K562 (cell line): ENCODE measurements at regions not wholly inside any gene's neighbourhood (a gene's known extent, or its start where the extent isn't known, plus 50 kb on each side); places are given as distances from the start of the nearest gene placed in this dataset.
A peak's percentile ranks its signal among the peaks of the same experiment; 100 is the strongest.

Experiments used
- ATAC-seq: fragments of 200-7000 bp; cut with Tn5 transposase; 3 replicates; pipeline ENCODE4 v1.9.1; 2020; ENCODE audit warnings: moderate library complexity
- BruUV-seq: library from RNA; stranded (reverse); fragments of 400-500 nt; replicated peaks from 2 replicates; lab custom pipeline; 2021; lab: Mats Ljungman, UMichigan
- CTCF ChIA-PET: fragments of 300-600 bp; formaldehyde crosslinking; extraction: SDS; loops from one replicate; lab custom pipeline; 2021; ENCODE audit warnings: low intra/inter-chr PET ratio; lab: Yijun Ruan, JAX
- POLR2A ChIA-PET: fragments of 300-600, 350-650 bp; sonication (Branson Sonifier 250); formaldehyde crosslinking; extraction: SDS; loops from one replicate; lab custom pipeline; 2021; ENCODE audit warnings: antibody characterized with exemption, inconsistent platforms; lab: Yijun Ruan, JAX
- DNase-seq, 4 experiments: peaks; one replicate each; pipeline versions ENCODE4 v3.0.0 to v3.0.0-alpha.2; 2011 to 2018; ENCODE audit warnings: low spot score in 3 of 4, mixed read lengths in 3 of 4; ENCODE audit errors: extremely low read depth in 1 of 4
- FAIRE-seq: peaks from 2 replicates; lab custom pipeline; 2011; peaks lifted over from hg19 to GRCh38; lab: Jason Lieb, UNC
- H2AFZ ChIP-seq: 2 replicates; pipeline ENCODE4 v1.6.0; 2011; ENCODE audit warnings: low read depth, low read length, control low read depth, inconsistent platforms
- H3K27ac ChIP-seq: fragments of 200-600 bp; 3 replicates; pipeline ENCODE4 v1.8.0; 2011; ENCODE audit warnings: low read depth, mild to moderate bottlenecking, control low read depth, inconsistent platforms, low read length, moderate library complexity, mixed read lengths; ENCODE audit errors: extremely low read depth
- H3K27me3 ChIP-seq, 2 experiments: fragments of 300-600 bp in 1 of 2; 2 replicates in 1 of 2; 3 replicates in 1 of 2; pipeline versions ENCODE4 v1.6.0 to v1.8.0; 2011; ENCODE audit warnings: inconsistent platforms in 2 of 2, low read length in 2 of 2, mild to moderate bottlenecking in 1 of 2, mixed read lengths in 1 of 2, moderate library complexity in 1 of 2; ENCODE audit not compliant: control insufficient read depth in 2 of 2, insufficient read depth in 2 of 2
- H3K36me3 ChIP-seq: fragments of 300-600 bp; 3 replicates; pipeline ENCODE4 v1.8.0; 2011; ENCODE audit warnings: mild to moderate bottlenecking, low read length, inconsistent platforms; ENCODE audit not compliant: control insufficient read depth, insufficient read depth
- H3K4me1 ChIP-seq, 2 experiments: fragments of 200-600 bp in 1 of 2; replicated peaks in 1 of 2; 2 replicates in 1 of 2; 3 replicates in 1 of 2; pipeline versions ENCODE4 v1.5.1 to v1.8.0; 2011; ENCODE audit warnings: inconsistent platforms in 2 of 2, low read length in 2 of 2, mild to moderate bottlenecking in 1 of 2, mixed read lengths in 1 of 2, moderate library complexity in 1 of 2; ENCODE audit not compliant: control insufficient read depth in 2 of 2, insufficient read depth in 2 of 2
- H3K4me2 ChIP-seq: 2 replicates; pipeline ENCODE4 v1.6.1; 2011; ENCODE audit warnings: low read length, control low read depth, inconsistent platforms, mixed read lengths; ENCODE audit not compliant: insufficient read depth
- H3K4me3 ChIP-seq: fragments of 200-600 bp; sonication (generic), shearing (Covaris generic); 2 replicates; pipeline ENCODE4 v1.5.1; 2016; ENCODE audit warnings: control low read depth, inconsistent platforms
- H3K79me2 ChIP-seq: fragments of 200-600 bp; 3 replicates; pipeline ENCODE4 v1.8.0; 2011; ENCODE audit warnings: low read length, inconsistent platforms; ENCODE audit not compliant: control insufficient read depth, insufficient read depth
- H3K9ac ChIP-seq, 2 experiments: 2 replicates each; pipeline versions ENCODE4 v1.6.0 to v1.6.1; 2011; ENCODE audit warnings: low read depth in 2 of 2, low read length in 2 of 2, control low read depth in 1 of 2, inconsistent platforms in 1 of 2, mild to moderate bottlenecking in 1 of 2, mixed read lengths in 1 of 2; ENCODE audit not compliant: insufficient read depth in 1 of 2
- H3K9me1 ChIP-seq: one replicate; pipeline ENCODE4 v1.6.0; 2011; ENCODE audit warnings: inconsistent platforms, mild to moderate bottlenecking, low read length, moderate library complexity; ENCODE audit not compliant: control insufficient read depth, insufficient read depth
- H3K9me3 ChIP-seq: replicated peaks from 2 replicates; pipeline ENCODE4 v1.5.1; 2011; ENCODE audit warnings: low read depth, low read length, inconsistent platforms; ENCODE audit not compliant: control insufficient read depth, insufficient read depth
- H4K20me1 ChIP-seq: replicated peaks from 2 replicates; pipeline ENCODE4 v1.6.1; 2011; ENCODE audit warnings: low read length, inconsistent platforms, mixed read lengths; ENCODE audit not compliant: control insufficient read depth, insufficient read depth
- CXXC5 ChIP-seq: fragments of 250-450 bp; sonication (Bioruptor Pico); IDR thresholded peaks from 2 replicates; pipeline ENCODE4 v1.8.0; 2022; ENCODE audit warnings: inconsistent platforms, mild to moderate bottlenecking, moderate library complexity
- FOXJ2 ChIP-seq: fragments of 200-800 bp; sonication (Bioruptor generic); IDR thresholded peaks from 2 replicates; pipeline ENCODE4 v1.6.1; 2016; ENCODE audit warnings: missing genetic modification characterization, missing compliant biosample characterization
- GABPB2 ChIP-seq: fragments of 250-450 bp; sonication (Bioruptor Pico); conservative IDR thresholded peaks from 2 replicates; pipeline ENCODE4 v1.5.1; 2021; ENCODE audit warnings: mild to moderate bottlenecking
- HDAC3 ChIP-seq: fragments of 450-650 bp; IDR thresholded peaks from 2 replicates; pipeline ENCODE4 v1.6.1; 2018; ENCODE audit warnings: borderline replicate concordance, mild to moderate bottlenecking, moderate library complexity; ENCODE audit not compliant: partially characterized antibody
- HNRNPUL1 ChIP-seq: fragments of 200-400 bp; formaldehyde crosslinking; IDR thresholded peaks from 2 replicates; pipeline ENCODE4 v1.6.1; 2017; ENCODE audit warnings: low read length
- ILK ChIP-seq: fragments of 450-650 bp; IDR thresholded peaks from 2 replicates; pipeline ENCODE4 v1.6.1; 2016; ENCODE audit warnings: missing genetic modification characterization, low read depth, mild to moderate bottlenecking, missing compliant biosample characterization, moderate library complexity, borderline replicate concordance
- KDM2B ChIP-seq: fragments of 250-450 bp; sonication (Bioruptor Pico); IDR thresholded peaks from 2 replicates; pipeline ENCODE4 v1.8.0; 2021; ENCODE audit warnings: mild to moderate bottlenecking, moderate library complexity
- KDM5B ChIP-seq: fragments of 200-600 bp; sonication (generic); IDR thresholded peaks from 2 replicates; pipeline ENCODE4 v1.6.1; 2012; ENCODE audit warnings: low read depth, mild to moderate bottlenecking, moderate library complexity, low read length, control low read depth, inconsistent platforms; ENCODE audit not compliant: insufficient replicate concordance
- MAFF ChIP-seq: IDR thresholded peaks from 2 replicates; pipeline ENCODE4 v1.6.1; 2012; ENCODE audit warnings: low read length, improper control_type of control experiment
- NFIC ChIP-seq: fragments of 450-650 bp; IDR thresholded peaks from 2 replicates; pipeline ENCODE4 v1.6.1; 2017; ENCODE audit warnings: mild to moderate bottlenecking, inconsistent platforms
- PHB ChIP-seq: fragments of 250-450 bp; sonication (Bioruptor Pico); IDR thresholded peaks from 2 replicates; pipeline ENCODE4 v1.5.0; 2021
- ZKSCAN8 ChIP-seq: fragments of 200-800 bp; sonication (Bioruptor generic); IDR thresholded peaks from 2 replicates; pipeline ENCODE4 v1.6.1; 2016; ENCODE audit warnings: missing genetic modification characterization, missing compliant biosample characterization
- ZNF124 ChIP-seq: sonication (generic); formaldehyde crosslinking; IDR thresholded peaks from 2 replicates; pipeline ENCODE4 v1.8.1; 2022; ENCODE audit warnings: missing genetic modification reagents
- ZNF165 ChIP-seq: fragments of 250-450 bp; sonication (Bioruptor Pico); IDR thresholded peaks from 2 replicates; pipeline ENCODE4 v1.4.0; 2020; ENCODE audit warnings: borderline replicate concordance
- WGBS: fragments of 100-300 bp; shearing (Covaris generic); methylation state at CpG from one replicate; pipeline ENCODE4 v1.1.6; 2016; ENCODE audit warnings: low coverage, mixed read lengths; ENCODE audit not compliant: insufficient coverage; ENCODE audit errors: missing lambda C conversion rate; 5-methylcytosine and 5-hydroxymethylcytosine counted together
- in situ Hi-C: fragments of 300-500 bp; cut with MboI; formaldehyde crosslinking; loops from 4 replicates; pipeline ENCODE4 v1.15.0; 2018; ENCODE audit warnings: inconsistent platforms, mixed read lengths
- intact Hi-C: fragments of 100-400 bp; cut with micrococcal nuclease; formaldehyde crosslinking; loops from 2 replicates; pipeline ENCODE4 v1.14.2; 2022
- TF ChIP-seq, protein P1 (sequence below): fragments of 200-800 bp; sonication (Bioruptor generic); IDR thresholded peaks from 2 replicates; pipeline ENCODE4 v1.6.1; 2017; ENCODE audit warnings: missing genetic modification characterization, missing compliant biosample characterization
- TF ChIP-seq, protein P2 (sequence below), 3 experiments: IDR thresholded peaks in 2 of 3; conservative IDR thresholded peaks in 1 of 3; 2 replicates each; pipeline ENCODE4 v1.5.1; 2011 to 2012; ENCODE audit warnings: low read length in 3 of 3, mild to moderate bottlenecking in 3 of 3, control low read depth in 2 of 3, improper control_type of control experiment in 1 of 3, inconsistent platforms in 1 of 3, low read depth in 1 of 3, mixed read lengths in 1 of 3, moderate library complexity in 1 of 3; ENCODE audit not compliant: insufficient read depth in 2 of 3
- TF ChIP-seq, protein P3 (sequence below), 2 experiments: fragments of 450-650 bp in 1 of 2; sonication (generic) in 1 of 2; formaldehyde crosslinking in 1 of 2; IDR thresholded peaks in 1 of 2; conservative IDR thresholded peaks in 1 of 2; 2 replicates each; pipeline versions ENCODE4 v1.6.1 to v1.8.1; 2016 to 2023; ENCODE audit warnings: mild to moderate bottlenecking in 2 of 2, moderate library complexity in 2 of 2, inconsistent platforms in 1 of 2, missing genetic modification reagents in 1 of 2
- TF ChIP-seq, protein P4 (sequence below): fragments of 250-450 bp; sonication (Bioruptor Pico); IDR thresholded peaks from 2 replicates; pipeline ENCODE4 v1.5.0; 2020; ENCODE audit warnings: mild to moderate bottlenecking, borderline replicate concordance

DNA sequence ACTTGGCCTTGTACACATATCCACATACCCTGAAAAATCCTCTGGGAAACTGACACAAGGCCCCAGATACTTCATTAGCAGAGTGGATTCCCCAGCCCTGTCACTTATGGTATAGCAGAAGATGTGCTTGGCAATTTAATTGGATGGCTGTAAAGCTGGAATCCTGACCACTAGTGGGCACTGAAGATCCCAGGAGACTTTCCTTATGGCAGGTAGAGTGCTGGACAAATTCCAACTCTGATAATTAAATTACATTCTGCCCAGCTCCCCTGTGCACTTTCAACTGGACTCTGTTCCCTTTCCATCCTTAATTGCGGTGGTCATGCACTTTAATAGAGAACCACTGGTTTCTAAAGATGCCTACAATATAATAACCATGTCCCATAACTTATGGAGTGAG lies 119.8 kb downstream of the DCK start:
- H3K27ac ChIP-seq: no peak overlapping the region
- no peak overlapping the region for H2AFZ ChIP-seq
- no peaks in the 10 kb centered on the region for H3K27me3 ChIP-seq
- peak in 2 of 4 experiments; percentile 22 for DNase-seq
- in situ Hi-C loops (no loop called here), intact Hi-C loops (no loop called here)
- no peak overlapping the region for H3K9ac ChIP-seq
- 0% methylated on average over 1 of the region's 1 CpG for WGBS
- no TSS peak for BruUV-seq
- no peaks in the 10 kb centered on the region for H4K20me1 ChIP-seq
- no peaks in the 10 kb centered on the region for H3K9me1 ChIP-seq
- H3K4me1 ChIP-seq: no peaks in the 10 kb centered on the region
- no peaks in the 10 kb centered on the region for H3K79me2 ChIP-seq
- peak; percentile 75 for ATAC-seq
- no peak for FAIRE-seq
- ChIA-PET CTCF (no interaction called here), POLR2A (no interaction called here)
- H3K9me3 ChIP-seq: no peaks in the 10 kb centered on the region
- no peak overlapping the region for H3K4me3 ChIP-seq
- no peaks in the 10 kb centered on the region for H3K36me3 ChIP-seq
- H3K4me2 ChIP-seq: no peak overlapping the region
- TF ChIP-seq, protein P1, sequence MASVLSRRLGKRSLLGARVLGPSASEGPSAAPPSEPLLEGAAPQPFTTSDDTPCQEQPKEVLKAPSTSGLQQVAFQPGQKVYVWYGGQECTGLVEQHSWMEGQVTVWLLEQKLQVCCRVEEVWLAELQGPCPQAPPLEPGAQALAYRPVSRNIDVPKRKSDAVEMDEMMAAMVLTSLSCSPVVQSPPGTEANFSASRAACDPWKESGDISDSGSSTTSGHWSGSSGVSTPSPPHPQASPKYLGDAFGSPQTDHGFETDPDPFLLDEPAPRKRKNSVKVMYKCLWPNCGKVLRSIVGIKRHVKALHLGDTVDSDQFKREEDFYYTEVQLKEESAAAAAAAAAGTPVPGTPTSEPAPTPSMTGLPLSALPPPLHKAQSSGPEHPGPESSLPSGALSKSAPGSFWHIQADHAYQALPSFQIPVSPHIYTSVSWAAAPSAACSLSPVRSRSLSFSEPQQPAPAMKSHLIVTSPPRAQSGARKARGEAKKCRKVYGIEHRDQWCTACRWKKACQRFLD (CRISPR knock-in tag): no peak
- TF ChIP-seq, protein P2, sequence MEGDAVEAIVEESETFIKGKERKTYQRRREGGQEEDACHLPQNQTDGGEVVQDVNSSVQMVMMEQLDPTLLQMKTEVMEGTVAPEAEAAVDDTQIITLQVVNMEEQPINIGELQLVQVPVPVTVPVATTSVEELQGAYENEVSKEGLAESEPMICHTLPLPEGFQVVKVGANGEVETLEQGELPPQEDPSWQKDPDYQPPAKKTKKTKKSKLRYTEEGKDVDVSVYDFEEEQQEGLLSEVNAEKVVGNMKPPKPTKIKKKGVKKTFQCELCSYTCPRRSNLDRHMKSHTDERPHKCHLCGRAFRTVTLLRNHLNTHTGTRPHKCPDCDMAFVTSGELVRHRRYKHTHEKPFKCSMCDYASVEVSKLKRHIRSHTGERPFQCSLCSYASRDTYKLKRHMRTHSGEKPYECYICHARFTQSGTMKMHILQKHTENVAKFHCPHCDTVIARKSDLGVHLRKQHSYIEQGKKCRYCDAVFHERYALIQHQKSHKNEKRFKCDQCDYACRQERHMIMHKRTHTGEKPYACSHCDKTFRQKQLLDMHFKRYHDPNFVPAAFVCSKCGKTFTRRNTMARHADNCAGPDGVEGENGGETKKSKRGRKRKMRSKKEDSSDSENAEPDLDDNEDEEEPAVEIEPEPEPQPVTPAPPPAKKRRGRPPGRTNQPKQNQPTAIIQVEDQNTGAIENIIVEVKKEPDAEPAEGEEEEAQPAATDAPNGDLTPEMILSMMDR (IDR thresholded peaks at IDR 0.05 in 2 of 3, conservative IDR thresholded peaks at IDR 0.05 in 1 of 3; ENCODE audit: insufficient read depth in 2 of 3, low read depth in 1 of 3, low read length in 3 of 3): peak; percentile 39 to 48 (median 47); a peak in 4 of 6 replicates
- TF ChIP-seq ZKSCAN8: no peak
- no peak for TF ChIP-seq HDAC3
- TF ChIP-seq ZNF165 (CRISPR knock-in tag): no peak
- TF ChIP-seq, protein P3, sequence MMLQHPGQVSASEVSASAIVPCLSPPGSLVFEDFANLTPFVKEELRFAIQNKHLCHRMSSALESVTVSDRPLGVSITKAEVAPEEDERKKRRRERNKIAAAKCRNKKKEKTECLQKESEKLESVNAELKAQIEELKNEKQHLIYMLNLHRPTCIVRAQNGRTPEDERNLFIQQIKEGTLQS (IDR thresholded peaks at IDR 0.05): no peak
- TF ChIP-seq, protein P3 (CRISPR knock-in tag; conservative IDR thresholded peaks at IDR 0.05): no peak
- TF ChIP-seq KDM2B: no peak
- TF ChIP-seq HNRNPUL1: no peak
- TF ChIP-seq, protein P4, sequence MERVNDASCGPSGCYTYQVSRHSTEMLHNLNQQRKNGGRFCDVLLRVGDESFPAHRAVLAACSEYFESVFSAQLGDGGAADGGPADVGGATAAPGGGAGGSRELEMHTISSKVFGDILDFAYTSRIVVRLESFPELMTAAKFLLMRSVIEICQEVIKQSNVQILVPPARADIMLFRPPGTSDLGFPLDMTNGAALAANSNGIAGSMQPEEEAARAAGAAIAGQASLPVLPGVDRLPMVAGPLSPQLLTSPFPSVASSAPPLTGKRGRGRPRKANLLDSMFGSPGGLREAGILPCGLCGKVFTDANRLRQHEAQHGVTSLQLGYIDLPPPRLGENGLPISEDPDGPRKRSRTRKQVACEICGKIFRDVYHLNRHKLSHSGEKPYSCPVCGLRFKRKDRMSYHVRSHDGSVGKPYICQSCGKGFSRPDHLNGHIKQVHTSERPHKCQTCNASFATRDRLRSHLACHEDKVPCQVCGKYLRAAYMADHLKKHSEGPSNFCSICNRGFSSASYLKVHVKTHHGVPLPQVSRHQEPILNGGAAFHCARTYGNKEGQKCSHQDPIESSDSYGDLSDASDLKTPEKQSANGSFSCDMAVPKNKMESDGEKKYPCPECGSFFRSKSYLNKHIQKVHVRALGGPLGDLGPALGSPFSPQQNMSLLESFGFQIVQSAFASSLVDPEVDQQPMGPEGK (CRISPR knock-in tag): no peak
- TF ChIP-seq ZNF124 (CRISPR knock-in tag): no peak
- no peak for TF ChIP-seq ILK (tag)
- TF ChIP-seq KDM5B: no peak
- no peak for TF ChIP-seq GABPB2
- no peak for TF ChIP-seq CXXC5
- TF ChIP-seq PHB (CRISPR knock-in tag): no peak
- no peak for TF ChIP-seq FOXJ2
- TF ChIP-seq NFIC: peak; percentile 51
- no peak for TF ChIP-seq MAFF
